ENCODE measurements at regions not wholly inside any gene's neighbourhood (a gene's known extent, or its start where the extent isn't known, plus 50 kb on each side); places are given as distances from the start of the nearest gene placed in this dataset.

DNA sequence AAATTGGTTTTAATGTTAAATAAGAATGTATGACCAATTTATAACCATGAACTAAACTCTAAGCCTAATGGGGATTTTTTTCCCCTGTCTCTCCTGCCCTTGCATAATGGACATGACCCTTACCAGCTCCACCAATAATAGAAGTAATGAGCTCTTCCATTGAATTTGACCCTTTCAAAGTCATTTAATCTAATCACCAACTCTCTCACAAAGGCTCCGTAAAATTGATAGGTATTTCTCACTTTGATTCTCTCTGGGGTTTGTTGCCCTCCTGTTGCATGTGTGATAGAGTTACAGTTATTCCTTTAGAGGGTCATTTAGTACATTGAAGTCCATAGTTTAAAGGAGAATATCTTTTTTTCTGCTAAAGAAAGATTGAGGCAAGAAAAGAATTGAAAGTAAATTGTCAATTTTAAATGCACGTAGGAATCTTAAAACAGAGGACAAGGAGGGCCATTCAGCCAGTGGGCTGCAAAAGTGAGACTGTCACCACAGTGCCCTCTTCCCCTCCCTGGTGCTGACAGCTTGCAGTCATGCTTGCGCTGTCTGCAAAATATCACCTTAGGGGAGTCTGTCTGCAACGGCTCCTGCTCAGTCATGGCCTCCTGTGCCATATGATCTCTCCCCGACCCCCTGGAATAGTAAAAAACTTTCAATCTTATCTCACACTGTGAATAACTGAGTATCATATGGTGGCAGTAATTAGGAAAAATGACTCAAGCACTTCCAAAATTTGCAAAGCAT is 307.5 kb upstream of the GNPDA2 start:
- no peak overlapping the region for H3K9ac ChIP-seq (ENCODE audit: insufficient read length)
- TF ChIP-seq FOXP2 (optimal IDR thresholded peaks at IDR 0.05; ENCODE audit: control extremely low read depth, extremely low read length, insufficient read depth) (no peak), POLR2AphosphoS5 (IDR thresholded peaks at IDR 0.05; ENCODE audit: borderline replicate concordance, low read depth, low read length) (no peak), EZH2 (IDR thresholded peaks at IDR 0.05) (no peak)
- no peak for DNase-seq (ENCODE audit: low read depth, low spot score)
- no peak overlapping the region for H3K4me3 ChIP-seq
- no peaks in the 10 kb centered on the region for H3K36me3 ChIP-seq (ENCODE audit: insufficient read depth, low read length)
- H3K9me3 ChIP-seq (ENCODE audit: low read depth, low read length): no peaks in the 10 kb centered on the region
- H3K27ac ChIP-seq: no peak overlapping the region

- no peak for DNase-seq (ENCODE audit: low read depth, low spot score)
- no peak overlapping the region for H3K4me3 ChIP-seq
- no peaks in the 10 kb centered on the region for H3K9me3 ChIP-seq (ENCODE audit: low read depth, low read length)
- no peaks in the 10 kb centered on the region for H3K36me3 ChIP-seq (ENCODE audit: insufficient read depth, low read length)
- H3K9ac ChIP-seq (ENCODE audit: insufficient read length): no peak overlapping the region
- TF ChIP-seq FOXP2 (optimal IDR thresholded peaks at IDR 0.05; ENCODE audit: control extremely low read depth, extremely low read length, insufficient read depth) (no peak), EZH2 (IDR thresholded peaks at IDR 0.05) (no peak)
- no peak overlapping the region for H3K27ac ChIP-seq
Observed at GRCh38 chr4:45030059-45030458, 303.7 kb upstream of the GNPDA2 start.

- DNase-seq (ENCODE audit: low read depth, low spot score): no peak
- Histone ChIP-seq H3K4me3 (no peak overlapping the region), H3K9ac (ENCODE audit: insufficient read length) (no peak overlapping the region), H3K9me3 (ENCODE audit: low read depth, low read length) (no peaks in the 10 kb centered on the region), H3K36me3 (ENCODE audit: insufficient read depth, low read length) (no peaks in the 10 kb centered on the region), H3K27ac (no peak overlapping the region)
- TF ChIP-seq POLR2AphosphoS5 (IDR thresholded peaks at IDR 0.05; ENCODE audit: borderline replicate concordance, low read depth, low read length): no peak
- TF ChIP-seq FOXP2 (optimal IDR thresholded peaks at IDR 0.05; ENCODE audit: control extremely low read depth, extremely low read length, insufficient read depth): no peak
- no peak for TF ChIP-seq EZH2 (IDR thresholded peaks at IDR 0.05)
Observed at GRCh38 chr4:45007508-45007907, 281.2 kb upstream of the GNPDA2 start.

DNA sequence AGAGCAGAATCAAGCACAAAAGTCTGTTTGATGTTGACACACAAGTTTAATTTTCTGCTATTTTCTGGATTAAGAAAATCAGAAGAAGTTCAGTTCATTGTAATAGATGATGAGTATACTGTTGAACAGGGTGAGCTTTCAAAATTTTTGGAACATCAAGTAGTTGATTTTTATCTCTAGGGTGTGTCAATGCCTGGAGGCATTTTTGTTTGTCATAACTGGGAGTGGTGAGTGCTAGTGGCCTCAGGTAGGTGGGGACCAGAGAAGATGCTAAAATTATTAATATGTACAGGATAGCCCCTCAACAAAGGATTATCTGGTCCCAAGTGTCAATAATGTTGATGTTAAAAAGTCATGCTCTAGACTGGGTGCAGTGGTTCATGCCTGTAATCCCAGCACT is 279.7 kb upstream of the GNPDA2 start:
- Histone ChIP-seq H3K27ac (no peak overlapping the region), H3K4me3 (no peak overlapping the region), H3K36me3 (ENCODE audit: insufficient read depth, low read length) (no peaks in the 10 kb centered on the region), H3K9me3 (ENCODE audit: low read depth, low read length) (no peaks in the 10 kb centered on the region), H3K9ac (ENCODE audit: insufficient read length) (no peak overlapping the region)
- no peak for DNase-seq (ENCODE audit: low read depth, low spot score)
- no peak for TF ChIP-seq FOXP2 (optimal IDR thresholded peaks at IDR 0.05; ENCODE audit: control extremely low read depth, extremely low read length, insufficient read depth)
- TF ChIP-seq EZH2 (IDR thresholded peaks at IDR 0.05): no peak
- no peak for TF ChIP-seq POLR2AphosphoS5 (IDR thresholded peaks at IDR 0.05; ENCODE audit: borderline replicate concordance, low read depth, low read length)

DNA sequence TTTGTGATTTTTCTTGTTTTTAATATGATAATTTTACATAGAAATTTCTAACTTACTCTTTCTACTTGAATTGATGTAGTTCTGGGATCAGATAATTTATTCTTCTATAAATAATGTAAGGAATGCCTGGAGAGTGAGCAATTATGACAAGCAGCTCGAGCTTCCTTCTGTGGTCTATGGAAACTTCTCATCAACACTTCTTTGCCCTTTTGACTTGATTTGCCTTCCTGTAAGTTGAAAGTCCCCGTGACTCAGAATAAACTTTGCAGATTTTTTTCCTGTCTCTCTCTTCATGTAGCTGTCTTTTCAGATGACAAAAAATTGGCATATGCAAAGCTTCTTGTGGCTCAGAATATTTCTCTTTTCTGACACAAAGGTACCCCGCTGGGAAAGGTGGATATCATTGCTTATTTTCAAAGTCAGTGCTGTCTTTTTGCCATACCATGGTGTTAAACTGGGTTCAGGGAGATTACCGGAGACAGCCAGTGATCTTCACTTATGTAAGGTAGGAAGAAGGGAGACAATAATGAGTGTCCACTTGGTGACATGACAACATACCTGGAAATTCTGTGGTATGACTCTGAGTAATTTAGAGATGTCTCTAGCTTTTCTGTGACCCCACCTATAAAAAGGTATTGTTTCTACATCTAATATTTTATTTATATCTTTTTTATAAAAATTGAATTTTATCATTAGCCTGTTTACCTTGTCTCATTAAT is 278.6 kb upstream of the GNPDA2 start:
- Histone ChIP-seq H3K9ac (ENCODE audit: insufficient read length) (no peak overlapping the region), H3K4me3 (no peak overlapping the region), H3K36me3 (ENCODE audit: insufficient read depth, low read length) (no peaks in the 10 kb centered on the region), H3K27ac (no peak overlapping the region), H3K9me3 (ENCODE audit: low read depth, low read length) (no peaks in the 10 kb centered on the region)
- TF ChIP-seq POLR2AphosphoS5 (IDR thresholded peaks at IDR 0.05; ENCODE audit: borderline replicate concordance, low read depth, low read length) (no peak), FOXP2 (optimal IDR thresholded peaks at IDR 0.05; ENCODE audit: control extremely low read depth, extremely low read length, insufficient read depth) (no peak), EZH2 (IDR thresholded peaks at IDR 0.05) (no peak)
- DNase-seq (ENCODE audit: low read depth, low spot score): no peak

DNA sequence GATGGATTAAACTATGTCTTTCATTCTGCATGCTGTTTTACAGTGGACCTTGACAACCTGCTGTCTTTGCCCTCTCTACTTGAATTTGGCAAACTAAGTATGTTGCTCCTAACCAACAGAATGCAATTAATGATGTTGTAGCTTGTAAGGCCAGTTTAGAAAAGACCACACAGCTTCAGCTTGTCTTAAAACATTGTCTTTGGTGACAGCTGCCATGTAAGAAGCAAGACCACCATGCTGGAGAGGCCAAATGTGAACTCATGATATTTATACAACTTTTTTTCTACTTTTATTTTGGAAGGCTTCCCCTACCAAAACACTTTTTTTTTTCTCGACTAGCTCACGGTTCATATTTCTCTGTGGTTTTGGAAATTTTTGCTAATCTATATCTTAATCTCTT is 278.0 kb upstream of the GNPDA2 start:
- DNase-seq (ENCODE audit: low read depth, low spot score): no peak
- Histone ChIP-seq H3K27ac (no peak overlapping the region), H3K4me3 (no peak overlapping the region), H3K9ac (ENCODE audit: insufficient read length) (no peak overlapping the region), H3K9me3 (ENCODE audit: low read depth, low read length) (no peaks in the 10 kb centered on the region), H3K36me3 (ENCODE audit: insufficient read depth, low read length) (no peaks in the 10 kb centered on the region)
- TF ChIP-seq FOXP2 (optimal IDR thresholded peaks at IDR 0.05; ENCODE audit: control extremely low read depth, extremely low read length, insufficient read depth) (no peak), POLR2AphosphoS5 (IDR thresholded peaks at IDR 0.05; ENCODE audit: borderline replicate concordance, low read depth, low read length) (no peak), EZH2 (IDR thresholded peaks at IDR 0.05) (no peak)

- H3K27ac ChIP-seq: no peak overlapping the region
- H3K9me3 ChIP-seq (ENCODE audit: low read depth, low read length): no peaks in the 10 kb centered on the region
- H3K36me3 ChIP-seq (ENCODE audit: insufficient read depth, low read length): no peaks in the 10 kb centered on the region
- TF ChIP-seq POLR2AphosphoS5 (IDR thresholded peaks at IDR 0.05; ENCODE audit: borderline replicate concordance, low read depth, low read length) (no peak), EZH2 (IDR thresholded peaks at IDR 0.05) (no peak), FOXP2 (optimal IDR thresholded peaks at IDR 0.05; ENCODE audit: control extremely low read depth, extremely low read length, insufficient read depth) (no peak)
- H3K4me3 ChIP-seq: no peak overlapping the region
- H3K9ac ChIP-seq (ENCODE audit: insufficient read length): no peak overlapping the region
- DNase-seq (ENCODE audit: low read depth, low spot score): no peak
Observed at GRCh38 chr4:44996276-44996845, 270.0 kb upstream of the GNPDA2 start.

- Histone ChIP-seq H3K9ac (ENCODE audit: insufficient read length) (no peak overlapping the region), H3K9me3 (ENCODE audit: low read depth, low read length) (no peaks in the 10 kb centered on the region), H3K4me3 (no peak overlapping the region), H3K36me3 (ENCODE audit: insufficient read depth, low read length) (no peaks in the 10 kb centered on the region), H3K27ac (no peak overlapping the region)
- TF ChIP-seq POLR2AphosphoS5 (IDR thresholded peaks at IDR 0.05; ENCODE audit: borderline replicate concordance, low read depth, low read length): no peak
- TF ChIP-seq FOXP2 (optimal IDR thresholded peaks at IDR 0.05; ENCODE audit: control extremely low read depth, extremely low read length, insufficient read depth): no peak
- TF ChIP-seq EZH2 (IDR thresholded peaks at IDR 0.05): no peak
- DNase-seq (ENCODE audit: low read depth, low spot score): no peak
Observed at GRCh38 chr4:44988011-44988410, 261.7 kb upstream of the GNPDA2 start.
